HG03280 (cell line): ENCODE measurements at regions not wholly inside any gene's neighbourhood (a gene's known extent, or its start where the extent isn't known, plus 50 kb on each side); places are given as distances from the start of the nearest gene placed in this dataset.
"Not testable (repeated sequence)": the region's sequence is repeated elsewhere in the genome, so short reads cannot be mapped to it uniquely, and the experiment has no call there.

Experiments used
- ATAC-seq: cut with Tn5 transposase; IDR thresholded peaks from one replicate; pipeline ENCODE4 v1.9.1; 2021; ENCODE audit warnings: mild to moderate bottlenecking, moderate library complexity; ENCODE audit not compliant: unreplicated experiment

DNA sequence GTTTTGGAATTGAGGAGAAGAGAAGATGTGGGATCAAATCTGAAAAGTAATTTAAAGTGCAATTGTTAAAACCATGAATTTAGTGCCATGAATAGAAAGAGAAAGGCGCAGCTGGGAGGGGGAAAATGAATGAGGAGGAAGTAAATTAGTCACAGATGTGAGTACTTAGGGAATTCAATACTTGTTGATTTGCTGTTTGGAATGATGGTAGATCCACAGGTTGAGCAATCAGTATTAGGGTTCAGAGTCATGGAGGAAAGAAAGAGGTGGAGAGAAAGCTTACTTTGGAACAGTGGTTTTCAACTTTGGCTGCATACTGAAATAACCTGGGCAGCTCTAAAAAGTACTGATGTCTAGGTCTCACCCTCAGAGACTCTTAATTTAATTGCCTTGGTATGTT lies 229.7 kb upstream of the ASCC3 start:
- ATAC-seq, result no peak

DNA sequence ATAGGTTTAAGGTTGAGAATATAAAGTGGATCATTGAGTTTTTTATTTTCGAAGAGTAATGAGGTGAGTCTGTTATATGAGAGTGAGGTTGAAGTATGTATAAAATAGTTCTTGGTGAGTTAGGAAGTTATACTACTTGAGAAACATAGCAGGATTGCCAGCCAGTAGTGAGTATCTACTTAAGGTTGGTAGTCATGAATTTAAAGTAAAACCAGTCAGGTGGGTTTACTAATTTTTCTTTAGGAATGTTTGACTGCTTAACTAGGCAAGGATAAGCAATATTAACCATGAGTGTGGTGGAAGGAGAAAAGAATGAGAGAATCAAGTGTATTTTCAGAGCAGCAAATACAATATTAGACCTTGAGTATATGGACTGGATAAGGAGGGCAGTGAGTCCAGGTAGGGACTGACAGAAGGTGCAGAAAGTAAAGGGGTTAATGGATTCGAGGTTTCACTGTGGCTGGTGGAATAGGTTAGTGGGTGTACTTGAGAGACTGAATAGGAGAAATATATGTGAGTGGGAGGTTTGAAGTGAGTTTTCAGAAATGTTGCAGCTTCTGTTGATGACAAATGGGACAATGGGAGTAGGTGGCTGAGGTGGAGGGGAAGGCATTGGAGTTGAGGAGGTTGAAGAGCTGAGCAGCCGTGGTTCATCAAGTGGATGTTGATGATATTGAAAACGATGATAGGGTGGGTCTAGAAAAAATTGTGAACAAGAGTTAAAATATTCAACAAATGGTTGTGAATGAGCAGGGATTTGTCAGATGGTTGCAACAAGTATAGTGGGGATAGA lies 232.5 kb upstream of the ASCC3 start:
- ATAC-seq, result no peak

DNA sequence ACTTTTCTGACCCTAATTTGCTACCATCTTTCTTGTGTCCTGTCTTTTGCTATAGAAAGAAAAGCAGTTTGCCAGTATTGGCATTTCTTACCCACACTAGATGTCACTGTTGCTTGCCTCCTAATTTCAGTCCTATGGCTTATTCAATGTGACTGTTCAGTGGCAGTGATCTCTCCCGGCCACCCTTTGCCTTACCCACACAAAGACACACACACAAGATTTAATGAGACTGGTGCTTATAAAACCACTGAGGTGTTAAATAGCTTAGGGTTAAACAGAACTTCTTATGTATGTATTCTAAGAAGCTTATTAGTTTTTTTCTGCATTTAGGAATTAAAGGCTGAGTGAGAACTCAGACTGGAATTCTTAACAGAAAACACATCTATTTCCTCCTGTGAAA lies 233.6 kb upstream of the ASCC3 start:
- no peak for ATAC-seq

DNA sequence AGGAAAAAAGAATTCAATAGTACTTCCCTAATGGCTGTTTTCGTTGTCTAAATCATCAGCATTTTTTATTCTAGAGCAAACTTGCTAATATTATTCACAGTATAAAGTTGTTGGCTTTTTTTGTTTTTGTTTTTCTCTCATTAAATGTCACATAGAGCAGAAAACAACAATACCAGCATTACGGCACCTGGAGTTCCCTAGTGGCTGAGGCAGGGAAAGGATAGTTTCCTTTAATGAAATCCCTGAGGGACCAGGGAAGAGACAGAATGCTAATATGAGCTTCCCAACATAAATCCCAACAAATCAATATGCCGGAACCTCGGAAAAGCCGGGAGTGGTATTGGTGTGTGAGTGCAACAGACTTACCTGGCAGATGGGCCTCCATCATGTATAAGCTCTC lies 235.2 kb upstream of the ASCC3 start:
- no peak for ATAC-seq

DNA sequence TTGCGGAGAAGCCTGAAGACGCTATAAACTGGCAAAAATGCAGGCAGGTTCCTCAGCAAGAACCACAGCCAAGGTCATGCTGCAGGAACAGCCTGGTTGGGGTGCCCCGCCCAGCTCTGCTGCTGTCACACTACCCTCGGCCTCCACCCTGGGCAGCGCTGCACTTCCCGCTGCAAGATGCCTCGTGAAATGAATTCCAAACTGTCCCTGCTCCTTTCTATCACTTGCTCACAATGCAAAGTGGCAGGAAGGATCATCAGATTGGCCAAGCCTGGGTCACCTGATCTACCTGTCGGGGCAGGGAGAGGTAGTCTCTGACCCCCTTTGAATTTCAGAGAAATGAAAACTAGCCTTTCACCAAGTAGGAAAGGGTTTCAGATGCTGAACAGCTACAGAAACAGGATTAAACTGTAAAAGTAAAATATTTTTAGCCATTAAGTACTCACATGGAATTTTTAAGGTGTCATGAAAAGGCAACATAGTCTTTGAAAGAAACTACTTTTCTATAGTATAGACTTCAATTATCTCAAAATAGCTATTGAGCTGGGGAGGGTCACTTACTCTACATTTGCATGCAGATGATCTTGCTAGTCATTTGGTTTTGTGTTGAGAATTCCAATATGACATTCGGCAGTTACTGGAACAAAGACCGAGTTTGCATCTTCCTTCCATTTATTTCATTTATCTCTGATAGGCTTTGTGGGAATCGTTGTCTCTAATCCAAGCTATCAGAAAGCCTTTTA lies 236.4 kb upstream of the ASCC3 start:
- ATAC-seq, result no peak

DNA sequence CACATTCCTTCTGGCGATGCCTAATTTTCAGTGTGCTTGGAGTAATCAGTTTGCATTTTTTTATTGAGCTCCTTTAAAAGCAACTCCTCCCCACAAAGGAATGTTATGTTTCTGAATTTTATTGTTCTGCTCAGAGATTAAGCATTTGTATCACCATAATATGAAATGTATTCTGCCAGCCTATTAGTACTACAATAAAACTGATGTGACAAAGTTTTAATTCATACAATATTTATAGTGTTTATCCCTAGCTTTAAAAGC lies 236.9 kb upstream of the ASCC3 start:
- no peak for ATAC-seq

DNA sequence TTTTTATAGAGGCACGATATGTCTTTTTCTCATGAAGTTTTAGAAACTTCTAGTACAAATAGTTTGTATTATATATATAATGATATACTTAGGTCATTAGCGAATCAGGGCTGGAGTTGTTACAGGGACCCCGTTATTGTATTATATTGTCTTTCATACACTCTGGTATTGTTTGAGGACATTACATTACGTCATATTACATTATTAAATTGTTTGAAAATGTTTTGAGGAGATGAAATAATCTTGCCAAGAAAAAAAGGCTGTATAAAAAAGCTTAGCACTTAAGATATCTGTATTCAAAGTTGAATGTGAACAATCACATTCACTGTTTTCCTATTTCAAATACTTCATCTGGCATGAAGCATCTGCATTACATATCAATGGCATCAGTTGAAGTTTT lies 239.6 kb upstream of the ASCC3 start:
- ATAC-seq, result no peak

DNA sequence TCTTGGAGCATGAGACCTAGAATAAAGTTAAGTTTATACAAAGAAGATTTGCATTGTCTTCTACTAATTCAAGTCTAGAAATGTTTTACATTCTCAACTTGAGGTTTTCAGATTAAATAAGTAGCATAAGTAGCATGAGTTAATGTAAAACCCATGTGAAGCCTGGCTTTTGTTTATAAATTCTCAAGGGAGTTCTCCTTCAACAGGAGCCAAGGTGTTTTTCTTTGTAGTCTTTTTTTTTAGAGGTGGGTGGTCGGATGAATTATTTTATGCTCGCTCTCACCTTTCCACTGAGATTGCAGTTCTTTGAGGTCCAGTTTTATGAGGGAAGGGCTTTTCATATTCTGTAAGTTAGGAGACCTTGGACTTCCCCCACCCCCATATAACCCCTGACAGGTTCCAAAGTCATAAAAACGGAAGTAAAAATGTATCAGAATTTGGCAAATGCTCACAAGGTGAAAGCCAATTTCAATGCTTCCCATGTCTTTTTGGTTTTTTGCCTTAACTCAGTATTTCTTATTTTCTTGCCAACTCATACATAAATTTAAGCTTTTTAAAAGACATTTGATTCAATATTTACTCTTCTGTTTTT lies 244.3 kb upstream of the ASCC3 start:
- no peak for ATAC-seq

DNA sequence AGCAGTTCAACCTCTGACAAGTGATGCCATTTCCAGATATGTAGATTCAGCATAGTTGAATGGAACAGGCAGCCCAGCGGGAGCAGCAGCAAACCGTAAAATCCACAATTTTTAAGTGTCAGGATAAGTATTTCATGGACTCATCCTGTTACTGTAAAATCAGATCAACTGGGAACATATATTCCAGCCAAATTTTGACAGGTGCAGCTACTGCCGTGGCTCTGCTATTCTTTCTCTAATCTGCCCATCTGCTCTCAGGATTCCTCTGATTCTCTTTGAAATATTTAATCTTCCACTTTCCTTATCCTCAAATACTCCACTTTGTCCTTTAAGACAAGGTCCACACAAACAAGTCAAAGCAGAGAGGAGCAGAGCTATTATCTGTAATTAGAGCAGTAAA lies 245.4 kb upstream of the ASCC3 start:
- no peak for ATAC-seq

DNA sequence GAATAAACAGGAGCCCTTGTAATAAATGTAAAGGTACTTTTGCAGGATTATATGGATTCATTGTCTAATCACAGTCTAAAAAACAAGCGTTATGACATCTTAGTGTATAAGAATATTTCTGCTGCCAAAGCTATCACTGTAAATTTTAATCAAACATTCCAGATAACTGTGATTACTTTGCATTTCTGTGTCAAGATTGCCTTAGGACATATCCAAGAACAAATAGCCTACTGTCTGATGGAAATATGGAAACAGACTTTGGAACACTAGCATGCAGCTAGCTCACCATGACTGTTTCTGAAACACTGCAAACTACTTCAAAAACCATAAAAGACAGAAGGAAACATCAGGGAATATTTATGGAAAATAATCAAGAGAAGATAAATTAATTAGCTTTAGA lies 248.7 kb upstream of the ASCC3 start:
- no peak for ATAC-seq

DNA sequence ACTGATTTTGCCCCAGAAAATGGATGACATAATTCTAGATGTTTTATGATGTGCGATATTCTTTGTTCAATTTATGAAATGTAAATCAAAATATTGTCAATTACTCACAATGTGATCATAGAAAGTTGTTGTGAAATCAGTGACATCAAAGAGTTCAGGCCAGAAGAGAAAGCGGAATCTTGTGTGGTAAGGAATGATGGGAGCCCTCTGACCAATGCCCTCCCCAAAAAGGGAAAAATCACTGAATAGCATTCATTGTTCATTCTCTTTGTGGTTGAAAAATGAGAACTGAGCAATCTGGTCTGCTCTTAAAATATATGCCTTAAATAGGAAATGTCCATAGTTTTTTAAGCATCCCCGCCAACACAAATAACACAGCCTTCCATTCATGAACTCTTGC lies 247.1 kb upstream of the GRIK2 start:
- no peak for ATAC-seq

DNA sequence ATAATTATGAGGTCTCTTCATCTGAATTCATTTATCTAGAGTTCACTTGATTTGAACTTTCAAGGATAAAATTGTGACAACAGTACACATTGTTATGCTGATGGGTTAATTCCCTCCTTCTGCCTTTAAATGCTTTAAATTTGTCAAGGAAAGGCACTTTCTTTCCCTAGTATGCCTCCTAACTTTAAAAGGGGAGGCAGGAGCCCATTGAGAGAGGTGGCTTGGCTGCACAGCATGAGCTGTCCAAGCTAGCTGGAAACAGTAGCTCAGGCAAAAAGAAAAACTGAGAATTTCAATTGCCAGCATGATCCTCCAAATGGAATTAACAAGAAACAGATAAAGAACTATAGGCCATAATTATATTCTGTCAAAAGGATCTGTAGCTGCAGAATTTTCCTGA lies 243.3 kb upstream of the GRIK2 start:
- no peak for ATAC-seq

DNA sequence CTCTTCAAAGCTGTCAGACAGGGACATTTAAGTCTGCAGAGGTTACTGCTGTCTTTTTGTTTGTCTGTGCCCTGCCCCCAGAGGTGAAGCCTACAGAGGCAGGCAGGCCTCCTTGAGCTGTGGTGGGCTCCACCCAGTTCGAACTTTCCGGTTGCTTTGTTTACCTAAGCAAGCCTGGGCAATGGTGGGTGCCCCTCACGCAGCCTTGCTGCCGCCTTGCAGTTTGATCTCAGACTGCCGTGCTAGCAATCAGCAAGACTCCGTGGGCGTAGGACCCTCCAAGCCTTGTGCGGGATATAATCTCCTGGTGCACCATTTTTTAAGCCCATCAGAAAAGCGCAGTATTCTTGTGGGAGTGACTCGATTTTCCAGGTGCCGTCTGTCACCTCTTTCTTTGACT lies 235.9 kb upstream of the GRIK2 start:
- not testable (repeated sequence) for ATAC-seq

DNA sequence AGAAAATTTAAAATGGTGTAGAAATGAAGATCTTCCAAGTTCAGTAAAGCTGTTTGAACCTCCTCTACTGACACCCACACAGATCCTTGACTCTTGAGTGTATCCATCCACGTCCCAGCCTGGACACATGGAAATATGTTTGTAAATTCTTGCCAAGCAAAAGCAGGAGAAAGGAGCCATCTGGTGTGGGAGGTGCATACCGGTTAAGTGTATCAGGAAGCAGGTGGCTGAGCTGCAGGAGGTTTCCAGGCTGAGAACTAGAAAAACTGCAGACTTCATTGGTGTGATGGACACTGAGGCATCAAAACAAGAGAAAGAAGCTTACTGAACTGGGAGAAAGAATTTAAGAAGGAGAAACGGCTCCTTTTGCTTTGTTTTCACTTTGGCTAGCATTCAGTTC lies 229.9 kb upstream of the GRIK2 start:
- no peak for ATAC-seq

DNA sequence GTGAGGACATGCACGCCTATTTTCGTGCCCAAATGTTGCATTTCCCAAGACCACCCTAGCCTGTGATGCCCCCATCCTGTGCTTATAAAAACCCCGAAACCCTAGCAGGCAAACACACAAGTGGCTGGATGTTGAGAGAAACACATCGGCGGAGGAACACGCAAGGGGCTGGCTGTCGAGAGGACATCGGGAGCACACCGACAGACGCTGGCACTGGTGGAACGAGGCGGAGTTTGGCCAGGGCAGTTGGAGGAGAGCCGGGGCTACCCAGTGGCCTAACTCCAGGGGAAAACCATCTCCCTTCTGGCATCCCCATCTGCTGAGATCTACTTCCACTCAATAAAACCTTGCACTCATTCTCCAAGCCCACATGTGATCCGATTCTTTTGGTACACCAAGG lies 225.9 kb upstream of the GRIK2 start:
- ATAC-seq, result no peak

DNA sequence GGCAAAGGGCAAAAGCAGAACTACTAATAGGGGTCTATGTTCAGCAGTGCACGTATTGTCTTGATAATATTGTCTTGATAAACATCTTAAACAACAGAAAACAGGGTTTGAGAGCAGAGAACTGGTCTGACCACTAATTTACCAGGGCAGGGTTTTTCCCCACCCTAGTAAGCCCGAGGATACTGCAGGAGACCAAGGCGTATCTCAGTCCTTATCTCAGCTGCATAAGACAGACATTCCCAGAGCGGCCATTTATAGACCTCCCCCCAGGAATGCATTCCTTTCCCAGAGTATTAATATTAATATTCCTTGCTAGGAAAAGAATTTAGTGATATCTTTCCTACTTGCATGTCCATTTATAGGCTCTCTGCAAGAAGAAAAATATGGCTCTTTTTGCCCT lies 222.5 kb upstream of the GRIK2 start:
- not testable (repeated sequence) for ATAC-seq

DNA sequence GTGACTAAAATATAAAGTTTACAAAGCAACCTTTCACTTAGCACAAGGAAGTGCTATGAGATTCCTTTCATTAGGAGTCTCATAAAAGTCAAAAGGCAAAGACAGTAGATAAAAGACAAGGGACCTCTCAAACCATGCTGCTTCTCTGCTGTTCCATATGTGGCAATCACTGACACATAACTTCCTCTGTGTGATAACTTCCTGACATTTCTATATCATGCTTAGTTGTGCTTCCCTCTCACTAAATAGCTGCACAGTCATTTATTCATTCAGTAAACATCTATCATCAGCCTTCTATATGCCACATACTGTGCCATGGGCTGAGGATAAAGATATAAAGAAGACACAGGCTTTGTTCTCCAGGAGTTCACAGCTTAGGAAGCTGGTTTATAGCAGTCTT lies 214.8 kb upstream of the GRIK2 start:
- ATAC-seq, result no peak

DNA sequence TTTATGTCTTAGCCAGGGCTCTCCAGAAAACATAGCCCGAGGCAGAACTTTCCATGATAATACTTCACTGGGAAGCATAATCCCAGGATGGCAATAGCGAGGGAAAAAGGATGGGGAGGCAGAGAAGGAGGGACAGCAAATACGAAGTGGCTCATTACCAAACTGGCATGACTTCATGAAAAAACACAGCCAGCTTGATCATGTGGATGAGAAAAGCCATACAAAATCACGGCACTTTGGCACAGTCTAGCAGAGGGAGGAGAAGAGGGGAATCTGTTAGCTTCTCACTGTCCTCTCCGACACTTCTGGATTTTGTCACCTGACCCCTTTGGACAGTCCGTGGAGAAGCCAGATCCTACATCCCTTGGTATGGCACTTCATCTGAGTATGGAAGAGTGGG lies 212.5 kb upstream of the GRIK2 start:
- no peak for ATAC-seq

DNA sequence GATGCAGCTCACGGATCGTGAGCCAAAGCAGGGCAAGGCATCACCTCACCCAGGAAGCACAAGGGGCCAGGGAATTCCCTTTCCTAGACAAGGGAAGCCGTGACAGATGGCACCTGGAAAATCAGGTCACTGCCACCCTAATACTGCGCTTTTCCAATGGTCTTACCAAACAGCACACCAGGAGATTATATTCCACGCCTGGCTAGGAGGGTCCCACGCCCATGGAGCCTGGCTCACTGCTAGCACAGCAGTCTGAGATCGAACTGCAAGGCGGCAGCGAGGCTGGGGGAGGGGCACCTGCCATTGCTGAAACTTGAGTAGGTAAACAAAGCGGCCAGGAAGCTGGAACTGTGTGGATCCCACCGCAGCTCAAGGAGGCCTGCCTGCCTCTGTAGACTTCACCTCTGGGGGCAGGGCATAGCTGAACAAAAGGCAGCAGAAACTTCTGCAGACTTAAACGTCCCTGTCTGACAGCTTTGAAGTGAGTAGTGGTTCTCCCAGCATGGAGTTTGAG lies 205.2 kb upstream of the GRIK2 start:
- not testable (repeated sequence) for ATAC-seq

DNA sequence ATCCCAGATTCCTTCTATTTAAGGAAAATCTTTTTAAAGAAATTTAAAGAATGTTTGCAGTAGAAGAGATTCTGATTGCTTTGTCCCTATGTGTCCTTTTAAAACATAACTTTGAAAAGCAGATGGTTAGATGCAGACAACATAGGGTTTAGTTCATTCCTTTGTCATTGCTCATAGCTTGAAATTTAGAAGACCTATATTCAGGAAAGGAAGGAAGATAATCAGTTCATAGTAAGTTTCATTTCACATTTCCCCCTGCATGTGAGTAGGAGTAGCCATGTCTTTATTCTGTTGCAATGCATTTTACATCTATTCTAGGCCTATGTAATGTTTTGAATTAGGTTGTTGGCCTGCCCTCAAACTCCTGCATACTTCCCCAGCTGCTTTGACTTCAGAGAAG lies 197.9 kb upstream of the GRIK2 start:
- no peak for ATAC-seq

DNA sequence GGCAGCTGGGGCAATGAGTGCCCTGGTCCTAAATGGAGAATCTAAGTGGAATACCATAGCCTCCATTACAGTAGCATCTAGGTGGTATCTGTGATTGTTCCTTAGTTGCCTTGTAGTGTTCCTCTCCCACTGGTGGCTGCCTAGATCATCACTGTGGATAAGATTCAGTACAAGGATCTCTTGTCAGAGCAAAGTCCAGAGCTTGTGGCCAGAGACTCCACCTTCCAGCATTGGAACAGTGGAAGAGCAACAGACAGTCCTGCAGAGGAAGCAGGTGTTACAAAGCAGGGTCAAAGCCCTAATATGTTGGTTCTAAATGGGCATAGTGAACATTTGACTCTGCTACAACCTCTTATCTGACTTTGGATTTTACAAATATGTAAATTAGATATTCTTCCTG lies 194.1 kb upstream of the GRIK2 start:
- ATAC-seq, result no peak

DNA sequence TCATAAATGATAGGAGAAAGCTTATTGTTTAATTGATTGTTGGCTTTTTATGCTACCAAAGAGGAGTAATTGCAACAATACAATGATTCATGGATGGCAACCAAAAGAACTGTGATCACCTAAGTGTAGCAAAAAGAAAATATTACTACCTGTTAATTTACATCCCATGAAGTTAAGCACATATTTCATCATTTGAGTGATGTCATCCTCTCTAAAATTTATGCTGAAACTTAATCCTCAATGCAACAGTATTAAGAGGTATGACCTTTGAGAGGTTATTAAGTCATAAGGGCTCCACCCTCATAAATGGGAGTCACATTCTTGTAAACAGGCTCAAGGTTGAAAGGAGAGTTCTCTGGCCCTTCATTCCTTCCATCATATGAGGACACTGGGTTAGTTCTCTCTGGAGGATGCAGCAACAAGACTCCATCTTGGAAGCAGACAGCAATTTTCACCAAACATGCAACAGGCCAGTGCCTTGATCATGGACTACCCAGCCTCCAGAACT lies 190.6 kb upstream of the GRIK2 start:
- ATAC-seq, result no peak
